B cell (primary cell): ENCODE measurements at regions not wholly inside any gene's neighbourhood (a gene's known extent, or its start where the extent isn't known, plus 50 kb on each side); places are given as distances from the start of the nearest gene placed in this dataset.

Experiments used
- ATAC-seq: fragments of 200-7000 bp; cut with Tn5 transposase; one replicate; pipeline ENCODE4 v1.10.0; 2021; ENCODE audit warnings: low read depth, mild to moderate bottlenecking, moderate number of reproducible peaks, moderate library complexity
- CTCF ChIA-PET: fragments of 350-600 bp; sonication (Branson Sonifier 250); formaldehyde crosslinking; loops from one replicate; lab custom pipeline; 2021; ENCODE audit warnings: antibody characterized with exemption, inconsistent platforms; lab: Charles Lee
- POLR2A ChIA-PET: fragments of 350-600 bp; sonication (Branson Sonifier 250); formaldehyde crosslinking; loops from one replicate; lab custom pipeline; 2021; ENCODE audit warnings: antibody characterized with exemption; lab: Charles Lee
- DNase-seq: peaks from one replicate; pipeline ENCODE4 v3.0.0; 2013
- H2AFZ ChIP-seq: 2 replicates; pipeline ENCODE4 v1.6.1; 2012; ENCODE audit warnings: mild to moderate bottlenecking, low read depth, low read length; ENCODE audit not compliant: insufficient read depth, poor library complexity, severe bottlenecking
- H3K27ac ChIP-seq, 2 donors: 1 replicate in 1 of 2; 2 replicates in 1 of 2; pipeline ENCODE4 v1.5.1; 2012 to 2013; ENCODE audit warnings: low read length in 2 of 2, mild to moderate bottlenecking in 2 of 2, moderate library complexity in 1 of 2
- H3K27me3 ChIP-seq, 4 experiments: fragments of 200-600 bp in 1 of 4; sonication (generic) in 1 of 4; replicated peaks in 1 of 4; 1 replicate in 2 of 4; 2 replicates in 2 of 4; pipeline versions ENCODE4 v1.6.1 to v1.7.0; 2013 to 2016; ENCODE audit warnings: low read length in 3 of 4, mild to moderate bottlenecking in 2 of 4, mixed read lengths in 1 of 4, moderate library complexity in 1 of 4; ENCODE audit not compliant: insufficient read depth in 4 of 4, control insufficient read depth in 3 of 4; ENCODE audit errors: control extremely low read depth in 1 of 4
- H3K36me3 ChIP-seq, 2 experiments: replicated peaks in 1 of 2; 1 replicate in 1 of 2; 2 replicates in 1 of 2; pipeline versions ENCODE4 v1.6.1 to v1.7.1; 2013; ENCODE audit warnings: low read length in 1 of 2; ENCODE audit not compliant: insufficient read depth in 2 of 2, control insufficient read depth in 1 of 2; ENCODE audit errors: control extremely low read depth in 1 of 2, extremely low read depth in 1 of 2
- H3K4me1 ChIP-seq, 2 donors: fragments of 200-600 bp in 1 of 2; sonication (generic) in 1 of 2; 1 replicate in 1 of 2; 2 replicates in 1 of 2; pipeline versions ENCODE4 v1.5.1 to v1.6.1; 2013 to 2017; ENCODE audit warnings: low read length in 2 of 2; ENCODE audit not compliant: control insufficient read depth in 2 of 2, insufficient read depth in 2 of 2
- H3K4me2 ChIP-seq: replicated peaks from 2 replicates; pipeline ENCODE3; 2012; ENCODE audit warnings: mild to moderate bottlenecking, low read depth, low read length; ENCODE audit not compliant: poor library complexity, severe bottlenecking
- H3K4me3 ChIP-seq, 5 experiments: fragments of 200-600 bp in 1 of 5; sonication (generic) in 1 of 5; 1 replicate in 3 of 5; 2 replicates in 2 of 5; pipeline versions ENCODE4 v1.5.1 to v1.7.0; 2011 to 2016; ENCODE audit warnings: low read length in 4 of 5, mild to moderate bottlenecking in 4 of 5, low read depth in 2 of 5, control low read depth in 1 of 5, moderate library complexity in 1 of 5; ENCODE audit not compliant: insufficient read depth in 1 of 5; ENCODE audit errors: control extremely low read depth in 1 of 5, extremely low read depth in 1 of 5
- H3K79me2 ChIP-seq: fragments of 200-600 bp; sonication (generic); one replicate; pipeline ENCODE4 v1.6.0; 2016; ENCODE audit warnings: low read length; ENCODE audit not compliant: control insufficient read depth, insufficient read depth
- H3K9ac ChIP-seq: fragments of 200-600 bp; sonication (generic); 2 replicates; pipeline ENCODE4 v1.6.1; 2017; ENCODE audit warnings: mild to moderate bottlenecking, low read length, moderate library complexity
- H3K9me3 ChIP-seq, 3 donors: one replicate each; pipeline versions ENCODE4 v1.6.1 to v1.7.1; 2013; ENCODE audit warnings: low read length in 2 of 3; ENCODE audit not compliant: control insufficient read depth in 2 of 3, insufficient read depth in 1 of 3; ENCODE audit errors: control extremely low read depth in 1 of 3
- H4K20me1 ChIP-seq: 2 replicates; pipeline ENCODE4 v1.6.0; 2012; ENCODE audit warnings: mild to moderate bottlenecking, low read length; ENCODE audit not compliant: insufficient read depth, control insufficient read depth, poor library complexity, severe bottlenecking
- H3K27ac Mint-ChIP-seq: one replicate; pipeline ENCODE4 v1.8.0; 2021; ENCODE audit warnings: mixed read lengths
- H3K27me3 Mint-ChIP-seq: one replicate; pipeline ENCODE4 v1.8.0; 2021; ENCODE audit warnings: mixed read lengths
- H3K4me1 Mint-ChIP-seq: one replicate; pipeline ENCODE4 v1.8.0; 2021; ENCODE audit warnings: mixed read lengths
- H3K4me3 Mint-ChIP-seq: one replicate; pipeline ENCODE4 v1.8.0; 2021; ENCODE audit warnings: mixed read lengths
- H3K9me3 Mint-ChIP-seq: one replicate; pipeline ENCODE4 v1.8.0; 2022; ENCODE audit warnings: mixed read lengths; ENCODE audit not compliant: insufficient read depth
- CTCF ChIP-seq: fragments of 200-600 bp; IDR thresholded peaks from one replicate; pipeline ENCODE4 v1.8.0; 2022; ENCODE audit warnings: antibody characterized with exemption, mild to moderate bottlenecking
- EZH2 ChIP-seq: IDR thresholded peaks from 2 replicates; pipeline ENCODE4 v1.6.1; 2012; ENCODE audit warnings: borderline replicate concordance, low read depth, mild to moderate bottlenecking, moderate library complexity, low read length; ENCODE audit not compliant: insufficient read depth, poor library complexity, severe bottlenecking
- WGBS: methylation state at CpG from one replicate; pipeline ENCODE4 v1.1.5; 2013; ENCODE audit warnings: missing lambda C conversion rate; ENCODE audit not compliant: insufficient coverage; 5-methylcytosine and 5-hydroxymethylcytosine counted together
- intact Hi-C: fragments of 100-400 bp; cut with micrococcal nuclease; formaldehyde crosslinking; loops from one replicate; pipeline ENCODE4 v1.10.0; 2022

GRCh38 chr11:114929351-114930000 lies 251.1 kb downstream of the NXPE2 start:
- Histone ChIP-seq H3K9me3 (peaks cover 0 to 15% (median 0%) of the 10 kb centered on the region in 3 donors), H4K20me1 (no peaks in the 10 kb centered on the region), H3K4me3 (no peak overlapping the region), H3K4me2 (no peak overlapping the region), H3K9ac (no peak overlapping the region), H3K27me3 (peaks cover 0 to 2% (median 0%) of the 10 kb centered on the region in 4 experiments), H3K79me2 (no peaks in the 10 kb centered on the region), H3K27ac (no peak overlapping the region), H3K4me1 (no peaks in the 10 kb centered on the region), H2AFZ (no peak overlapping the region), H3K36me3 (no peaks in the 10 kb centered on the region)
- ATAC-seq (no peak), DNase-seq (no peak)
- CTCF ChIA-PET: no interaction called here
- WGBS: 80% methylated on average over 9 of the region's 9 CpGs
- POLR2A ChIA-PET: no interaction called here
- no peaks in the 10 kb centered on the region for H3K27me3 Mint-ChIP-seq
- no peaks in the 10 kb centered on the region for H3K4me1 Mint-ChIP-seq
- no peak overlapping the region for H3K27ac Mint-ChIP-seq
- TF ChIP-seq CTCF (no peak), EZH2 (no peak)
- peaks cover 6% of the 10 kb centered on the region for H3K9me3 Mint-ChIP-seq
- intact Hi-C loops: no loop called here
- H3K4me3 Mint-ChIP-seq: no peak overlapping the region

DNA sequence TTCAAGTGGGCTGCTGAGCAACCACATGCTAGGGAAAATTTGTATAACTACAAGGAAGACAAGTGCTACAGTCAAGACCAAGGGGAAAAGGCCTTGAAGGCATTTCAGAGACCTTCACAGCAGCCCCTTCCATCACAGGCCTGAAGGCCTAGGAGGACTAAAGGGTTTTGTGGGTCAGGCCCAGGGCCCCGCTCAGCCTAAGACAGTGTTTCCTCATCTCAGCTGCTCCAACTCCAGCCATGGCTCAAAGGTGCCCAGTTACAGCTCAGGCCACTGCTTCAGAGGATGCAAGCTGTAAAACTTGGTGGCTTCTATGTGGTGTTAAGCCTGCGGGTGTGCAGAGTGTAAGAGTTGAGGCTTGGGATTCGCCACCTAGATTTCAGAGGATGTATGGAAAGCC lies 260.5 kb downstream of the NXPE2 start:
- no peak overlapping the region for H3K4me3 Mint-ChIP-seq
- Histone ChIP-seq H3K27ac (no peak overlapping the region), H3K4me2 (no peak overlapping the region), H3K27me3 (no peaks in the 10 kb centered on the region), H3K4me3 (no peak overlapping the region), H3K79me2 (no peaks in the 10 kb centered on the region), H4K20me1 (no peaks in the 10 kb centered on the region), H2AFZ (no peak overlapping the region), H3K4me1 (no peaks in the 10 kb centered on the region), H3K9ac (no peak overlapping the region), H3K36me3 (no peaks in the 10 kb centered on the region), H3K9me3 (peaks cover 0 to 13% (median 7%) of the 10 kb centered on the region in 3 donors)
- no peak for TF ChIP-seq CTCF
- TF ChIP-seq EZH2: no peak
- no peaks in the 10 kb centered on the region for H3K4me1 Mint-ChIP-seq
- H3K9me3 Mint-ChIP-seq: peaks cover 8% of the 10 kb centered on the region
- ChIA-PET POLR2A (no interaction called here), CTCF (no interaction called here)
- no peak for ATAC-seq
- DNase-seq: no peak
- no peak overlapping the region for H3K27ac Mint-ChIP-seq
- WGBS: 91% methylated on average over 3 of the region's 3 CpGs
- no peaks in the 10 kb centered on the region for H3K27me3 Mint-ChIP-seq
- intact Hi-C loops: no loop called here
